Neural crest cell (in vitro differentiated cells): ENCODE measurements at regions not wholly inside any gene's neighbourhood (a gene's known extent, or its start where the extent isn't known, plus 50 kb on each side); places are given as distances from the start of the nearest gene placed in this dataset.
A peak's percentile ranks its signal among the peaks of the same experiment; 100 is the strongest.

ENCODE experiments used
- DNase-seq: peaks from one replicate; pipeline ENCODE4 v3.0.0; 2021; ENCODE audit warnings: low read depth, mixed read lengths, low spot score
- H3K27ac Mint-ChIP-seq: one replicate; pipeline ENCODE4 v1.8.0; 2021; ENCODE audit warnings: mild to moderate bottlenecking, mixed read lengths; ENCODE audit not compliant: unreplicated experiment
- H3K27me3 Mint-ChIP-seq: 2 replicates; pipeline ENCODE4 v1.8.0; 2021; ENCODE audit warnings: low read depth, mild to moderate bottlenecking, mixed read lengths
- H3K36me3 Mint-ChIP-seq: 2 replicates; pipeline ENCODE4 v1.8.0; 2021; ENCODE audit warnings: low read depth, mild to moderate bottlenecking, mixed read lengths
- H3K4me1 Mint-ChIP-seq: 2 replicates; pipeline ENCODE4 v1.8.0; 2021; ENCODE audit warnings: mixed read lengths
- H3K4me3 Mint-ChIP-seq: one replicate; pipeline ENCODE4 v1.8.0; 2021; ENCODE audit warnings: mild to moderate bottlenecking, mixed read lengths
- H3K9me3 Mint-ChIP-seq: 2 replicates; pipeline ENCODE4 v1.8.0; 2021; ENCODE audit warnings: mixed read lengths
- CTCF ChIP-seq: fragments of 200-600 bp; sonication (generic); conservative IDR thresholded peaks from 2 replicates; pipeline ENCODE4 v1.5.0; 2021; ENCODE audit warnings: antibody characterized with exemption, mild to moderate bottlenecking

- no peaks in the 10 kb centered on the region for H3K27me3 Mint-ChIP-seq
- peaks cover 49% of the 10 kb centered on the region for H3K4me1 Mint-ChIP-seq
- no peak overlapping the region for H3K4me3 Mint-ChIP-seq
- no peak overlapping the region for H3K27ac Mint-ChIP-seq
- no peaks in the 10 kb centered on the region for H3K9me3 Mint-ChIP-seq
- no peaks in the 10 kb centered on the region for H3K36me3 Mint-ChIP-seq
- TF ChIP-seq CTCF, result no peak
- no peak for DNase-seq
Observed at GRCh38 chr2:109681633-109682380, 67.6 kb downstream of the SOWAHC start.

DNA sequence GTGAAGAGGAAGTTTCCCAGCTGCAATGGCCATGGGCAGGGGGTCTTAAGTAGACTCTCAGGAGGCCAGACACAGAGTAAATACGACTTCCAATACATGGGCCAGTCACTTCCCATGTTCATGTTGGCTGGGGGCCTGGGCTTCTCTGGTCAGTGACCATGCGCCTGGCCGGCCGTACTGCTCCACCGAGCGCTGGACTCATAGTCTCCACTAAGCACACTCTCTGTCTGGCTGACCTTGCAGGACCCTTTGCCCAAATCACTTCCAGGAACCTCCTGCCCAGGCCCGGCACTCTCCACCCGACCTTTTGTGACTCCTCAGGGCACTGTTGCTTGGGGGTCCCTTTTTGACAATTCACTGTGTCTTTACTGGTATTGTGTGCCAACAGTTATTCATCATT lies 69.3 kb downstream of the SOWAHC start:
- Mint-ChIP-seq H3K9me3 (no peaks in the 10 kb centered on the region), H3K4me3 (no peak overlapping the region), H3K36me3 (no peaks in the 10 kb centered on the region), H3K27me3 (no peaks in the 10 kb centered on the region), H3K4me1 (peaks cover 36% of the 10 kb centered on the region), H3K27ac (no peak overlapping the region)
- DNase-seq, result no peak
- TF ChIP-seq CTCF, result no peak

DNA sequence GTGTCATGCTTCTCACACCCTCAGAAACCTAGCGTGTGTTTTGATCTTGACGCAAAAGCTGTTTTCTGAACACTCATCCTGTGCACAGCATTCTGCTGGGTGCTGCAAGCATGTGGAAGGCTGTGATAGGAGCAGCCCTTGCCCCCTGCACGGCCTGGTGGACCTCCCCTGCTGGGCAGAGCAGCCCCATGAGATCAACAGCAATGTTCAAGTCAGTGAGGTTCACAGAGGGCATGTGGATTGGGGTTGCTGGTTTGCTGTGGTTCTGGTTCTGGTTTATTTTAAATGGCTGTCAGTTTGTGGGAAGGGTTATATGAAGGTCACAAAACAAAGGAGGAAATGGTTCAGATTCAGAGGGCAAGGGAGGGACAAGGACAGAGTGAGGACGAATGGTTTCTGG lies 71.3 kb downstream of the SOWAHC start:
- no peaks in the 10 kb centered on the region for H3K27me3 Mint-ChIP-seq
- peak overlapping the region; percentile 72 for H3K27ac Mint-ChIP-seq
- peaks cover 21% of the 10 kb centered on the region for H3K4me1 Mint-ChIP-seq
- no peaks in the 10 kb centered on the region for H3K9me3 Mint-ChIP-seq
- no peaks in the 10 kb centered on the region for H3K36me3 Mint-ChIP-seq
- no peak for TF ChIP-seq CTCF
- no peak overlapping the region for H3K4me3 Mint-ChIP-seq
- DNase-seq, result no peak

DNA sequence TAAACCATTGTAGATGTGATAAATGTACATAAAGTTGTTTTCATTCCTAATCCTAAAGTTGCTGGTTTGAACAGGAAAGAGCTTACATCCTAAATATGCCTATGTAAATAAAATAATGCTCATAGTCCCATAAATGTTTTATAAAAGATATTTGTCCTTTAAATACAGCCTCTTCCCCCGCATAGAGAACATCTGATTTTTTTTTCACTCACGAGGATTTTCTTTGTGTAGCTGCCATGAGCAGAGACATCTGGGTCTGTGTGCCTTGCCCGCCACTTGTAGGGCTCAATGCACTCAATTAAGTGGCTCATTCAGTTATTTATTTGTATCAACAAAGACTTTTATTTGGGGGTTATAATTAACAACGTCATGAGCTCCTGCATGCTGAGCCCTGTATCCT lies 72.8 kb downstream of the SOWAHC start:
- peaks cover 16% of the 10 kb centered on the region for H3K4me1 Mint-ChIP-seq
- TF ChIP-seq CTCF, result no peak
- no peaks in the 10 kb centered on the region for H3K27me3 Mint-ChIP-seq
- peak overlapping the region; percentile 83 for H3K27ac Mint-ChIP-seq
- no peak overlapping the region for H3K4me3 Mint-ChIP-seq
- no peak for DNase-seq
- no peaks in the 10 kb centered on the region for H3K36me3 Mint-ChIP-seq
- H3K9me3 Mint-ChIP-seq, result no peaks in the 10 kb centered on the region

DNA sequence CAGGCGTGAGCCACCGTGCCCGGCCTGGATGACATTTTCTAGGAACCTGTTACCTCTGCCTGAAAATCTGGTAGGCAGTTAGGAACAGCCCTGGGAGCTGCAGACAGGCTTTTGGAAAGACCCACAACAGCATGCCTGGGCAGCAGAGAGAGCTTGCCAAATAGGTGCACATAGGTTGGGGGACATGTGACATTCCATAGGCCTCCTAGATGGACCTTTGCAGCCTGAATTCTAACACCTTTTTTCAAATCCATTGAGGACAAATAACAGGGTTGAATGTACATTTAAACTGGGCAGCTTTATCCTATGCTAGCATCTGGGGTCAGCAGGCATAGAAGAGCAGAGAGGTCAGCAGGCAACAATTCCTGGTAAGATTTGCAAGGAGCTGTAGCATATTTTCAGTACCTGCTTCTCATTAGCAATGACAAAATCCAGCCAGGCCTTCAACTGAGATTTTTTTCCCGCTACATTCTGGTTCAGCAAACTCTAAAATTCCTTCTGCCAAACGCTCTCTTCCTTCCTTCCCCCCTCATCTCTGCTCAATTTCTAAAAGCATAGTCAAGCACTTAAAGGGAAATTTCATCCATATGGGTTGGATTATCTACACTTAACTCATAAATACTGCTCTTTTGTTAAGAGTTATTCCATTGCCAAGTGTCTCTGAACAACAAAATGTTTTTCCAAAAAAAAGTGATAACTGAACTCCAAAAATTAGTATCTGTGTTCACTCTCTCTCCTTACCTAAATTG lies 75.2 kb downstream of the SOWAHC start:
- Mint-ChIP-seq H3K27me3 (no peaks in the 10 kb centered on the region), H3K4me3 (no peak overlapping the region), H3K9me3 (no peaks in the 10 kb centered on the region), H3K27ac (no peak overlapping the region), H3K4me1 (peaks cover 16% of the 10 kb centered on the region), H3K36me3 (no peaks in the 10 kb centered on the region)
- TF ChIP-seq CTCF, result no peak
- DNase-seq, result no peak
